ENCODE measurements at regions not wholly inside any gene's neighbourhood (a gene's known extent, or its start where the extent isn't known, plus 50 kb on each side); places are given as distances from the start of the nearest gene placed in this dataset.

- DNase-seq, result no peak
Observed at GRCh38 chr5:117880932-117881331, 1107.4 kb downstream of the DTWD2 start.

- DNase-seq, result no peak
Observed at GRCh38 chr5:117877731-117878130, 1110.6 kb downstream of the DTWD2 start.

GRCh38 chr5:117872798-117873368 lies 1115.5 kb downstream of the DTWD2 start:
- DNase-seq, result no peak

GRCh38 chr5:117869596-117869995 lies 1118.8 kb downstream of the DTWD2 start:
- DNase-seq, result no peak

- DNase-seq, result no peak
Observed at GRCh38 chr5:117863586-117864296, 1124.6 kb downstream of the DTWD2 start.

- DNase-seq, result no peak
Observed at GRCh38 chr5:117860550-117860949, 1127.8 kb downstream of the DTWD2 start.

- no peak for DNase-seq
Observed at GRCh38 chr5:117859176-117859575, 1129.2 kb downstream of the DTWD2 start.

GRCh38 chr5:117856713-117857112 lies 1131.6 kb downstream of the DTWD2 start:
- no peak for DNase-seq

- DNase-seq, result no peak
Observed at GRCh38 chr5:117837786-117838185, 1150.6 kb downstream of the DTWD2 start.

GRCh38 chr5:117833691-117834090 lies 1154.7 kb downstream of the DTWD2 start:
- DNase-seq, result no peak

- DNase-seq, result no peak
Observed at GRCh38 chr5:117829646-117830045, 1158.7 kb downstream of the DTWD2 start.

- no peak for DNase-seq
Observed at GRCh38 chr5:117813850-117814249, 1174.5 kb downstream of the DTWD2 start.

GRCh38 chr5:117812861-117813260 lies 1175.5 kb downstream of the DTWD2 start:
- no peak for DNase-seq

- DNase-seq, result no peak
Observed at GRCh38 chr5:117809251-117809650, 1179.1 kb downstream of the DTWD2 start.

- no peak for DNase-seq
Observed at GRCh38 chr5:117805058-117805457, 1183.3 kb downstream of the DTWD2 start.

GRCh38 chr5:117803533-117803932 lies 1184.8 kb downstream of the DTWD2 start:
- no peak for DNase-seq

GRCh38 chr5:117801583-117801982 lies 1186.8 kb downstream of the DTWD2 start:
- no peak for DNase-seq

- DNase-seq, result no peak
Observed at GRCh38 chr5:117800261-117800660, 1188.1 kb downstream of the DTWD2 start.

- no peak for DNase-seq
Observed at GRCh38 chr5:117794847-117795246, 1193.5 kb downstream of the DTWD2 start.

GRCh38 chr5:117793963-117794362 lies 1194.4 kb downstream of the DTWD2 start:
- DNase-seq, result no peak

- no peak for DNase-seq
Observed at GRCh38 chr5:117792476-117792875, 1195.9 kb downstream of the DTWD2 start.

- DNase-seq, result no peak
Observed at GRCh38 chr5:117788596-117788995, 1199.8 kb downstream of the DTWD2 start.

- DNase-seq, result no peak
Observed at GRCh38 chr5:117779171-117779570, 1204.5 kb upstream of the SEMA6A start.

- no peak for DNase-seq
Observed at GRCh38 chr5:117776977-117777376, 1202.4 kb upstream of the SEMA6A start.

- DNase-seq, result no peak
Observed at GRCh38 chr5:117769877-117770276, 1195.3 kb upstream of the SEMA6A start.

Data from CD4-positive, alpha-beta T cell treated with Interleukin-21 for 1 hour (primary cell).